KMS-11 (cell line): ENCODE measurements at regions not wholly inside any gene's neighbourhood (a gene's known extent, or its start where the extent isn't known, plus 50 kb on each side); places are given as distances from the start of the nearest gene placed in this dataset.
"Not testable (repeated sequence)": the region's sequence is repeated elsewhere in the genome, so short reads cannot be mapped to it uniquely, and the experiment has no call there.

Source experiments
- H2AFZ ChIP-seq: fragments of 200-600 bp; sonication (generic); 2 replicates; pipeline ENCODE4 v1.6.1; 2016; ENCODE audit warnings: antibody characterized with exemption, mixed run types, low read depth
- H3K27ac ChIP-seq: fragments of 200-600 bp; sonication (generic); 2 replicates; pipeline ENCODE4 v1.6.1; 2016; ENCODE audit warnings: mild to moderate bottlenecking, mixed run types
- H3K27me3 ChIP-seq: fragments of 200-600 bp; sonication (generic); 2 replicates; pipeline ENCODE4 v1.6.1; 2017; ENCODE audit warnings: mild to moderate bottlenecking, low read depth, mixed run types, moderate library complexity; ENCODE audit not compliant: insufficient read depth
- H3K36me3 ChIP-seq: fragments of 200-600 bp; sonication (generic); 2 replicates; pipeline ENCODE4 v1.6.1; 2017; ENCODE audit warnings: mild to moderate bottlenecking, mixed run types; ENCODE audit not compliant: insufficient read depth
- H3K4me1 ChIP-seq: fragments of 200-600 bp; sonication (generic); 2 replicates; pipeline ENCODE4 v1.6.1; 2016; ENCODE audit warnings: mild to moderate bottlenecking, low read depth, mixed run types; ENCODE audit not compliant: poor library complexity, severe bottlenecking
- H3K4me2 ChIP-seq: fragments of 200-600 bp; sonication (generic); 2 replicates; pipeline ENCODE4 v1.7.0; 2016; ENCODE audit warnings: mild to moderate bottlenecking, mixed run types
- H3K4me3 ChIP-seq: fragments of 200-600 bp; sonication (generic); IDR thresholded peaks from 2 replicates; pipeline ENCODE4 v1.6.1; 2017; ENCODE audit warnings: low read depth, low read length, mixed read lengths; ENCODE audit not compliant: insufficient read depth
- H3K79me2 ChIP-seq: fragments of 200-600 bp; sonication (generic); 2 replicates; pipeline ENCODE4 v1.6.1; 2016; ENCODE audit warnings: low read depth, mixed run types; ENCODE audit not compliant: insufficient read depth
- H3K9ac ChIP-seq: fragments of 200-600 bp; sonication (generic); 2 replicates; pipeline ENCODE4 v1.6.1; 2016; ENCODE audit warnings: mild to moderate bottlenecking, mixed run types
- H4K20me1 ChIP-seq: fragments of 200-600 bp; sonication (generic); 2 replicates; pipeline ENCODE4 v1.6.1; 2016; ENCODE audit warnings: mild to moderate bottlenecking, mixed run types; ENCODE audit not compliant: insufficient read depth
- CTCF ChIP-seq: fragments of 200-600 bp; sonication (generic); conservative IDR thresholded peaks from 2 replicates; pipeline ENCODE4 v1.6.1; 2017; ENCODE audit warnings: low read depth, mild to moderate bottlenecking, antibody characterized with exemption, low read length, moderate library complexity, mixed read lengths

- H3K36me3 ChIP-seq, result no peaks in the 10 kb centered on the region
- H3K4me2 ChIP-seq, result no peak overlapping the region
- H3K9ac ChIP-seq, result no peak overlapping the region
- no peaks in the 10 kb centered on the region for H4K20me1 ChIP-seq
- no peaks in the 10 kb centered on the region for H3K79me2 ChIP-seq
- no peak overlapping the region for H3K27ac ChIP-seq
- no peak for TF ChIP-seq CTCF
- no peaks in the 10 kb centered on the region for H3K4me1 ChIP-seq
- no peaks in the 10 kb centered on the region for H3K27me3 ChIP-seq
- H3K4me3 ChIP-seq, result no peak overlapping the region
- H2AFZ ChIP-seq, result no peak overlapping the region
Measured at GRCh38 chr2:167333245-167333644, 445.0 kb downstream of the XIRP2 start.

GRCh38 chr2:167332358-167332757, 444.1 kb downstream of the XIRP2 start:
- Histone ChIP-seq H3K36me3 (no peaks in the 10 kb centered on the region), H2AFZ (no peak overlapping the region), H3K9ac (no peak overlapping the region), H3K4me1 (no peaks in the 10 kb centered on the region), H3K4me3 (no peak overlapping the region), H3K79me2 (no peaks in the 10 kb centered on the region), H3K27ac (no peak overlapping the region), H3K4me2 (no peak overlapping the region), H4K20me1 (no peaks in the 10 kb centered on the region), H3K27me3 (no peaks in the 10 kb centered on the region)
- TF ChIP-seq CTCF, result no peak

GRCh38 chr2:167331636-167332232, 443.5 kb downstream of the XIRP2 start:
- H2AFZ ChIP-seq, result no peak overlapping the region
- H3K4me2 ChIP-seq, result no peak overlapping the region
- H3K27ac ChIP-seq, result no peak overlapping the region
- TF ChIP-seq CTCF, result no peak
- no peak overlapping the region for H3K4me3 ChIP-seq
- no peak overlapping the region for H3K9ac ChIP-seq
- no peaks in the 10 kb centered on the region for H3K79me2 ChIP-seq
- H3K27me3 ChIP-seq, result no peaks in the 10 kb centered on the region
- H3K4me1 ChIP-seq, result no peaks in the 10 kb centered on the region
- H3K36me3 ChIP-seq, result no peaks in the 10 kb centered on the region
- H4K20me1 ChIP-seq, result no peaks in the 10 kb centered on the region

GRCh38 chr2:167328808-167329207, 440.5 kb downstream of the XIRP2 start:
- H3K36me3 ChIP-seq, H2AFZ ChIP-seq, H3K27ac ChIP-seq, H3K4me1 ChIP-seq, H3K79me2 ChIP-seq, H3K4me2 ChIP-seq, H4K20me1 ChIP-seq, H3K4me3 ChIP-seq, H3K9ac ChIP-seq, H3K27me3 ChIP-seq: not testable (repeated sequence)

- Histone ChIP-seq H3K4me2 (no peak overlapping the region), H3K79me2 (no peaks in the 10 kb centered on the region), H3K4me1 (no peaks in the 10 kb centered on the region), H3K36me3 (no peaks in the 10 kb centered on the region), H4K20me1 (no peaks in the 10 kb centered on the region), H3K9ac (no peak overlapping the region), H2AFZ (no peak overlapping the region), H3K27ac (no peak overlapping the region), H3K4me3 (no peak overlapping the region), H3K27me3 (no peaks in the 10 kb centered on the region)
- TF ChIP-seq CTCF, result no peak
Measured at GRCh38 chr2:167322795-167323194, 434.5 kb downstream of the XIRP2 start.
